Activated CD8-positive, alpha-beta memory T cell treated with anti-CD3 and anti-CD28 coated beads for 36 hours (primary cell): ENCODE measurements at regions not wholly inside any gene's neighbourhood (a gene's known extent, or its start where the extent isn't known, plus 50 kb on each side); places are given as distances from the start of the nearest gene placed in this dataset.
"Not testable (repeated sequence)": the region's sequence is repeated elsewhere in the genome, so short reads cannot be mapped to it uniquely, and the experiment has no call there.

Experiments
- CTCF ChIA-PET: fragments of 350-600 bp; sonication (Branson Sonifier 250); formaldehyde crosslinking; loops from one replicate; lab custom pipeline; 2021; ENCODE audit warnings: antibody characterized with exemption; lab: Charles Lee
- POLR2A ChIA-PET: fragments of 350-600 bp; sonication (Branson Sonifier 250); formaldehyde crosslinking; loops from one replicate; lab custom pipeline; 2021; ENCODE audit warnings: antibody characterized with exemption; lab: Charles Lee

- CTCF ChIA-PET: no interaction called here
- POLR2A ChIA-PET: no interaction called here
Measured at GRCh38 chr12:102675672-102676071, 195.3 kb upstream of the IGF1 start.

DNA sequence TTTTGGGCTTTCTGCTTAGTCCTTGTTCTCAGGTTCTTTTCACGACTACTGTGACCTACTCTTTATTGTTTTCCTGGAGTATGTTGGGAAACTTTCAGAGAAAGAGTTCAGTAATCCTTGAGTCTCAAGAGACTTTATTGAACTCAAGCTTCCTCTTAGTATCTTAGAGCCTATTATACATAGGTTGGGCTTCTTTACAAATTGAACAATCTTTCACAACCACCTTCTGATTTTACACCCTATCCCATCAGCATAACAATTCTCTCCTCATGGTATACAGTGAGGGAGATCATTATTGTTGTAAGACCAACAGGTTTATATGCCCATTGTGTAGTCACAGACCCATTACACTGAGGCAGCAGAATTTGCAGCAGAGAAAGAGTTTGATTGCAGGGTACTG lies 193.2 kb upstream of the IGF1 start:
- CTCF ChIA-PET: no interaction called here
- POLR2A ChIA-PET: no interaction called here

GRCh38 chr12:102672212-102672611 lies 191.8 kb upstream of the IGF1 start:
- CTCF ChIA-PET, POLR2A ChIA-PET: not testable (repeated sequence)

- ChIA-PET POLR2A (no interaction called here), CTCF (no interaction called here)
Measured at GRCh38 chr12:102669056-102669455, 188.7 kb upstream of the IGF1 start.

DNA sequence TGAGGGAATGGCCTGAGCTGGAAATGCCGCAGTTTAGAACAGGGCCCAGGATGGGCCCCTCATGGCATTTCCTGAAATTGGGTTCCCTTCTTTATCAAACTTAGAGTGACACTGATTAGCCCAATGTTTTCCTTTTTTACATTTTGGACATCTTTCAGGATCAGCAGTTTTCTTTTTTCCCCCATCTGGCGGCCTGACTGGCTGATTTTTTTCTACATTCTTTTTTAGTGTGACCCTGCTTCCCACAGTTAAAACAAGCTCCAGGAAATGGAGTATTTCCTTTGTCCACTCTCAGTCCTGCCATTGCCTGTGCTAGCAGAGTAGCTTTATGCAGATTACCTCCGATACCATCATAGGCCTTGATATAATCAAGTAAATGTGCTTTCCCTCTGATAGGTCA lies 185.8 kb upstream of the IGF1 start:
- POLR2A ChIA-PET, CTCF ChIA-PET: not testable (repeated sequence)

DNA sequence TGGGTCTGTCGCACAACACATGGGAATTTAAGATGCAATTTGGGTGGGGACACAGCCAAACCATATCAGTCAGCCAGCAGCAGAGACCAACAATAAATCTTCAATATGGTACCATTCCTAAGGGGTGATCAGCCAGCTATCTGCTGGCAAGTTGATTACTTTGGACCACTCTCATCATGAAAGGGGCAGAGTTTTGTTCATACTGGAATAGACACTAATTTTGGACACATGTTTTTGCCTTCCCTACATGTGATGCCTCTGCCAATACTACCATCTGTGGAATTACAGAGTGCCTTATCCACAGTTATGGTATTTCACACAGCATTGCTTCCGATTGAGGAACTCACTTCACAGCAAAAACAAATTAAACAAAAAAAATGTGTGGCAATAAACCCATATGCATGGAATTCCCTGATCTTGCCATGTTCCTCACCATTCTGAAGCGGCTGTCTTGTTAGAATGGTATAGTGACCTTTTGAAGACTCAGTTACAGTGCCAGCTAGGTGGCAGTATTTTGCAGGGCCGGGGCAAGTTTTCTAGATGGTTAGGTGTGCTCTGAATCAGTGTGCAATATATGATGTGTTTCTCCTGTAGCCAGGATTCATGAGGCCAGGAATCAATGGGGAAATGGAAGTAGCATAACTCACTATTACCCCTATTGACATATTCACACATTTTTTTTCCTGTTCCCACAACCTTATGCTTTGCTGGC lies 179.0 kb upstream of the IGF1 start:
- ChIA-PET POLR2A (no interaction called here), CTCF (no interaction called here)

- CTCF ChIA-PET: no interaction called here
Measured at GRCh38 chr12:102653406-102653805, 173.0 kb upstream of the IGF1 start.

DNA sequence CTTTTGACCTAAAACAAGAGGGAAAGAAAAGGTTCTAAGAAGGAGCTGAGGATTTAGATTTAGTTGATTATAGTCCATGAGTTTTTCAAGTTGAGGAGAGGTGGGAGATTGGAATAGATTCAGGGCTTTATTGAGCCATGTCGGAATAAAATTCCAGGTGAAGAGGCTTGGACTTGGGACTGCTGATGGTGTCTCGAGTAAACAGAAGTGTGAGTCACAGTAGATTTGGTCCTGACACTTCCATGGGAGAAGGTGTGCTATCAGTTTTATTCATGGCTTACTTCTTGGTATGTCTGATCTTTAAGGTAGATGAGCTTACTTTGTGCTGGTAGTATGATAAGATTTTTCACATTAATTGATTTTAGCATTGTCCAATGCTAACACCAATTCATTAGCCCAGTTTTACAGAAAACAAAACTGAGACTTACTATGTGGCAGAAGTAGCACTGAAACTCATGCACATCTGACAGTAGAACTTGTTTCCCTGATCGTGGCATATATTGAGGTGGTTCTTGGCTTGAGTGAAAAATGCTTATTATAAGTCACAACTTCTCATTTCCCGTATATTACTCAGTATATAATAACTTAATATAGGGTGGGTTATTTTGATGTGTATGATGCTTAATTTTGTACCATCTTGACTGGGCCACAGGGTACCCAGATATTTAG lies 172.4 kb upstream of the IGF1 start:
- ChIA-PET CTCF (no interaction called here), POLR2A (no interaction called here)

More at GRCh38 chr12:102653406-102653805, 173.0 kb upstream of the IGF1 start:
- POLR2A ChIA-PET: no interaction called here

DNA sequence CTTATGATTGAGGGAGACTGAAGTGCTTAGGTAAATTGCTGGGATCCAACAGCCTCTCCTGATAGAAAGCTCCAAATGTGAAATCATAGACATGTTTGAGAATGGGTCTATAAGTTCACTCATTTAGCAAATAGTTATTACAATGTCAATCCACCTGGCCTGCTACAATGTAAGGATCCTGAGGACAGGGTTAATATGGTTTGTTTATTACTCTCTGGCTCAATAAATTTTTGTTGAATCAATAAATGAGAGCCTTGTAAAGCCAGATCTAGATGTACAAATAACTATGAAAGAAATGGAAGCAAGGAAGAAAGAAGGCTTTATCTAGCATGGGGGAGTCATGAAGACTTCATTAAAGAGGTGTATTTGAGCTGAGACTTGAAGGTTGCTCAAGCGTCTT lies 165.6 kb upstream of the IGF1 start:
- POLR2A ChIA-PET: no interaction called here
- CTCF ChIA-PET: no interaction called here

- CTCF ChIA-PET: no interaction called here
- POLR2A ChIA-PET: no interaction called here
Measured at GRCh38 chr12:102643879-102644575, 163.7 kb upstream of the IGF1 start.

GRCh38 chr12:102642199-102642598 lies 161.8 kb upstream of the IGF1 start:
- ChIA-PET POLR2A (no interaction called here), CTCF (no interaction called here)

DNA sequence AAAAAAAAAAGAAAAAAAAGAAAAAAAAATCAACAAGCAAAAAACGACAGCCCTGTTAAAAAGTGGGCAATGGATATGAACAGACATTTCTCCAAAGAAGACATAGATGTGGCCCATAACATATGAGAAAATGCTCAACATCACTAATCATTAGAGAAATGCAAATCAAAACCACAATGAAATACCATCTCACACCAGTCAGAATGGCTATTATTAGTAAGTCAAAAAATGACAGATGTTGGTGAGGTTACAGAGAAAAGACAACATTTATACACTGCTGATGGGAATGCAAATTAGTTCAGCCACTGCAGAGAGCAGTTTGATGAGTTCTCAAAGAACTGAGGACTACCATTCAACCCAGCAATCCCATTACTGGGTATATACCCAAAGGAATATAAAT lies 160.3 kb upstream of the IGF1 start:
- POLR2A ChIA-PET, CTCF ChIA-PET: not testable (repeated sequence)

GRCh38 chr12:102638777-102639176 lies 158.4 kb upstream of the IGF1 start:
- CTCF ChIA-PET: no interaction called here
- POLR2A ChIA-PET: no interaction called here

- ChIA-PET CTCF (no interaction called here), POLR2A (no interaction called here)
Measured at GRCh38 chr12:102633981-102634605, 153.7 kb upstream of the IGF1 start.

DNA sequence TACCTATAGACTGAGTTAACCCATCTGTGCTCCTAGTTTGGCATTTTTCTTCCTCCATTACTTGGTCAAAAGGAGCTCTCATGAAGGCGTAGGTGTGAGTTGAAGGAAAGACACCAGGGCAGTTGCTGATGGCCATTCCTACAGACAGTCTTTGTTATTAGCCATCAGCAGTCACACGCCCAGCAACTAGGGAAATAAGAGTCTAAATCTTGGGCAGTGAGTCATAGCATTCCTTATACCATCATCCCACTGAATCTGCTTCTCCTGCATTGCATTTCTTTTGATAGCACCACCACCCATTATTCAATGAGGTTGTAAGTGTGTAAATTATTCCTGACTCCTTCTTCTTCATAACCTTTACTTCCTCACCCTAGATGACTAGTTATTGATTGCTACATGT lies 150.9 kb upstream of the IGF1 start:
- ChIA-PET POLR2A (no interaction called here), CTCF (no interaction called here)

- ChIA-PET POLR2A (no interaction called here), CTCF (no interaction called here)
Measured at GRCh38 chr12:102629262-102629888, 149.0 kb upstream of the IGF1 start.

DNA sequence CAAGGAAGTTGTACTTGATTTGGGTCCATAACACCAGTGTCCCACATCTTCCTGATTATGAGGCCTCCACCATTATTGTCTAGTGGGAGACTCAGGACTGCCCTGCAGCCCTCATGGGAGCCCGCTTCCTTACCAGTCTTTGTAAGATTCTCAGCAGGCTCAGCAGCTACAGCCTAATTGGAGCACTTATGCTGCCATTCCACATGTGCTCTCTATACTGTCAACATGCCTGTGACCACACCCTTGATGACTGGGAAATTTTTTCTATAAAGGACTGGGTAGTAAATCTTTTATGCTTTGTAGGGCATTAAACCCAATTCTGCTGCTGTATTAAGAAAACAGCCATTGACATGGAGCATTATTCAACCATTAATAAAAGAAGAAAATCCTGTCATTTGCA lies 145.5 kb upstream of the IGF1 start:
- CTCF ChIA-PET: no interaction called here
- POLR2A ChIA-PET: no interaction called here

GRCh38 chr12:102622618-102623017 lies 142.3 kb upstream of the IGF1 start:
- POLR2A ChIA-PET: no interaction called here
- CTCF ChIA-PET: no interaction called here

- ChIA-PET CTCF (no interaction called here), POLR2A (interaction anchor here (0.6 kb wide), 1 partner anchor 178 kb away, joined by 10 read pairs; no protein-coding TSS in a partner anchor)
Measured at GRCh38 chr12:102618197-102618877, 138.0 kb upstream of the IGF1 start.
